Transverse colon (tissue), 4 donors: ENCODE measurements at regions not wholly inside any gene's neighbourhood (a gene's known extent, or its start where the extent isn't known, plus 50 kb on each side); places are given as distances from the start of the nearest gene placed in this dataset.

Source experiments
- DNase-seq: peaks from one replicate; pipeline ENCODE4 v3.0.0-alpha.2; 2019
- H3K27ac ChIP-seq, 4 donors: fragments of 200-600 bp; sonication (generic); 2 replicates each; pipeline ENCODE4 v1.5.1; 2016 to 2018; ENCODE audit warnings: inconsistent platforms in 4 of 4
- H3K27me3 ChIP-seq: fragments of 200-600 bp; sonication (generic); 2 replicates; pipeline ENCODE4 v1.5.1; 2017; ENCODE audit warnings: inconsistent platforms
- H3K36me3 ChIP-seq, 4 donors: fragments of 200-600 bp; sonication (generic); 2 replicates each; pipeline ENCODE4 v1.5.1; 2017 to 2019; ENCODE audit warnings: inconsistent platforms in 4 of 4
- H3K4me1 ChIP-seq, 4 donors: fragments of 200-600 bp; sonication (generic); 2 replicates each; pipeline ENCODE4 v1.5.1; 2017 to 2020; ENCODE audit warnings: inconsistent platforms in 4 of 4
- H3K4me3 ChIP-seq, 4 donors: fragments of 200-600 bp; sonication (generic); 1 replicate in 1 of 4; 2 replicates in 3 of 4; pipeline versions ENCODE4 v1.5.1 to v1.6.1; 2017 to 2019; ENCODE audit warnings: inconsistent platforms in 4 of 4
- H3K9me3 ChIP-seq, 2 donors: fragments of 200-600 bp; sonication (generic); 2 replicates each; pipeline ENCODE4 v1.5.1; 2017 to 2019; ENCODE audit warnings: inconsistent platforms in 2 of 2
- CTCF ChIP-seq, 5 experiments: fragments of 200-600 bp in 3 of 5; fragments of 450-650 bp in 2 of 5; sonication (generic) in 3 of 5; IDR thresholded peaks; 1 replicate in 2 of 5; 2 replicates in 3 of 5; pipeline ENCODE4 v1.5.1; 2016 to 2017; ENCODE audit warnings: antibody characterized with exemption in 5 of 5, inconsistent platforms in 3 of 5, mild to moderate bottlenecking in 2 of 5, moderate library complexity in 1 of 5
- EP300 ChIP-seq: sonication (generic); formaldehyde crosslinking; IDR thresholded peaks from one replicate; pipeline ENCODE4 v1.6.1; 2017; ENCODE audit warnings: antibody characterized with exemption, low read depth
- POLR2A ChIP-seq: fragments of 450-650 bp; IDR thresholded peaks from one replicate; pipeline ENCODE4 v1.6.1; 2016; ENCODE audit warnings: antibody characterized with exemption, mild to moderate bottlenecking, moderate library complexity
- POLR2AphosphoS5 ChIP-seq, 3 donors: sonication (generic); formaldehyde crosslinking; IDR thresholded peaks; one replicate each; pipeline ENCODE4 v1.6.1; 2016; ENCODE audit warnings: antibody characterized with exemption in 3 of 3
- WGBS, 2 donors: methylation state at CpG; one replicate each; pipeline ENCODE4 v1.1.5; 2018; ENCODE audit warnings: low coverage in 1 of 2; 5-methylcytosine and 5-hydroxymethylcytosine counted together
- in situ Hi-C, 4 donors: fragments of 200-750 bp; cut with MboI; loops; one replicate each; pipeline versions ENCODE4 v1.15.0 to v1.15.1; 2017; ENCODE audit warnings: low sequenced_read_pairs in 3 of 4, low pct_ligation_motif_present in 1 of 4, low pct_unique_long_range_greater_than_20kb in 1 of 4
- intact Hi-C: fragments of 100-400 bp; cut with DNase I; formaldehyde crosslinking; loops from one replicate; pipeline ENCODE4 v1.15.1; 2023; ENCODE audit warnings: low total_unique reads

- no peaks in the 10 kb centered on the region for H3K36me3 ChIP-seq
- 76% methylated on average over 6 of the region's 6 CpGs; no CpG with 5 or more reads in 1 of the 2 donors for WGBS, 2 donors
- intact Hi-C loops: no loop called here
Measured at GRCh38 chr10:78798976-78799730, 269.6 kb upstream of the ZMIZ1 start.

GRCh38 chr10:78800006-78800405, 268.8 kb upstream of the ZMIZ1 start:
- H3K4me1 ChIP-seq: peaks cover 4 to 21% (median 11%) of the 10 kb centered on the region in 4 donors
- no peak for DNase-seq
- in situ Hi-C loops: no loop called here
- H3K27ac ChIP-seq: no peak overlapping the region
- no peak for TF ChIP-seq EP300
- TF ChIP-seq POLR2AphosphoS5 (IDR thresholded peaks at IDR 0.05): no peak
- TF ChIP-seq POLR2A: no peak
- no peak for TF ChIP-seq CTCF (IDR thresholded peaks at IDR 0.05)
- H3K9me3 ChIP-seq: no peaks in the 10 kb centered on the region
- intact Hi-C loops: no loop called here
- WGBS, 2 donors: 75 to 85% methylated on average over 4 to 5 of the region's 5 CpGs
- no peak overlapping the region for H3K4me3 ChIP-seq
- no peaks in the 10 kb centered on the region for H3K36me3 ChIP-seq
- no peaks in the 10 kb centered on the region for H3K27me3 ChIP-seq

More at GRCh38 chr10:78798976-78799730, 269.6 kb upstream of the ZMIZ1 start:
- H3K4me1 ChIP-seq: peaks cover 0 to 12% (median 6%) of the 10 kb centered on the region in 4 donors
- in situ Hi-C loops: no loop called here
- no peak overlapping the region for H3K4me3 ChIP-seq
- TF ChIP-seq EP300: no peak
- no peak for TF ChIP-seq POLR2AphosphoS5 (IDR thresholded peaks at IDR 0.05)
- no peak for TF ChIP-seq CTCF (IDR thresholded peaks at IDR 0.05)
- no peak for TF ChIP-seq POLR2A
- no peaks in the 10 kb centered on the region for H3K27me3 ChIP-seq
- no peak for DNase-seq
- H3K27ac ChIP-seq: no peak overlapping the region
- H3K9me3 ChIP-seq: no peaks in the 10 kb centered on the region

GRCh38 chr10:78800535-78801320, 268.0 kb upstream of the ZMIZ1 start:
- H3K27ac ChIP-seq: no peak overlapping the region
- 92 to 100% methylated on average over 2 to 10 of the region's 10 CpGs for WGBS, 2 donors
- in situ Hi-C loops: no loop called here

GRCh38 chr10:78802431-78802830, 266.3 kb upstream of the ZMIZ1 start:
- Histone ChIP-seq H3K4me3 (no peak overlapping the region), H3K27ac (peak overlapping the region; percentile 52 to 72 (median 63)), H3K9me3 (no peaks in the 10 kb centered on the region), H3K27me3 (no peaks in the 10 kb centered on the region), H3K4me1 (peaks cover 7 to 31% (median 16%) of the 10 kb centered on the region in 4 donors), H3K36me3 (no peaks in the 10 kb centered on the region)
- TF ChIP-seq CTCF (IDR thresholded peaks at IDR 0.05) (no peak), EP300 (no peak), POLR2A (no peak), POLR2AphosphoS5 (IDR thresholded peaks at IDR 0.05) (no peak)
- no peak for DNase-seq
- WGBS, 2 donors: 84% methylated on average over 2 of the region's 4 CpGs; no CpG with 5 or more reads in 1 of the 2 donors
- in situ Hi-C loops (no loop called here), intact Hi-C loops (no loop called here)

More at GRCh38 chr10:78800535-78801320, 268.0 kb upstream of the ZMIZ1 start:
- Histone ChIP-seq H3K4me3 (no peak overlapping the region), H3K9me3 (no peaks in the 10 kb centered on the region), H3K4me1 (peaks cover 7 to 28% (median 16%) of the 10 kb centered on the region in 4 donors), H3K27me3 (no peaks in the 10 kb centered on the region), H3K36me3 (no peaks in the 10 kb centered on the region)
- TF ChIP-seq POLR2AphosphoS5 (IDR thresholded peaks at IDR 0.05): no peak
- TF ChIP-seq EP300: no peak
- no peak for TF ChIP-seq POLR2A
- DNase-seq: no peak
- intact Hi-C loops: no loop called here
